ENCODE measurements at regions not wholly inside any gene's neighbourhood (a gene's known extent, or its start where the extent isn't known, plus 50 kb on each side); places are given as distances from the start of the nearest gene placed in this dataset.

GRCh38 chr2:207437524-207438143, 92.1 kb upstream of the CREB1 start:
- no peak for TF ChIP-seq EZH2 (IDR thresholded peaks at IDR 0.05; ENCODE audit: insufficient read depth, poor library complexity, severe bottlenecking)
- TF ChIP-seq EZH2phosphoT487 (IDR thresholded peaks at IDR 0.05; ENCODE audit: insufficient read depth, low read depth): no peak
